Thymus (tissue), 11 donors: ENCODE measurements at regions not wholly inside any gene's neighbourhood (a gene's known extent, or its start where the extent isn't known, plus 50 kb on each side); places are given as distances from the start of the nearest gene placed in this dataset.
A peak's percentile ranks its signal among the peaks of the same experiment; 100 is the strongest.

ENCODE experiments used
- DNase-seq, 9 donors: peaks; one replicate each; pipeline ENCODE4 v3.0.0-alpha.2; 2013; ENCODE audit warnings: low spot score in 9 of 9, low read depth in 6 of 9, missing footprints in 1 of 9
- H3K27ac ChIP-seq, 2 donors: one replicate each; pipeline ENCODE4 v1.5.1; 2013; ENCODE audit warnings: control low read depth in 1 of 2, low read depth in 1 of 2, low read length in 1 of 2, mild to moderate bottlenecking in 1 of 2, moderate library complexity in 1 of 2
- H3K27me3 ChIP-seq, 2 donors: one replicate each; pipeline ENCODE4 v1.5.1; 2013; ENCODE audit warnings: low read length in 1 of 2; ENCODE audit not compliant: control insufficient read depth in 2 of 2, insufficient read depth in 1 of 2
- H3K36me3 ChIP-seq, 2 donors: one replicate each; pipeline ENCODE4 v1.5.1; 2013; ENCODE audit warnings: low read length in 1 of 2, mild to moderate bottlenecking in 1 of 2, moderate library complexity in 1 of 2; ENCODE audit not compliant: control insufficient read depth in 2 of 2, insufficient read depth in 2 of 2
- H3K4me1 ChIP-seq, 2 donors: one replicate each; pipeline ENCODE4 v1.5.1; 2013; ENCODE audit warnings: low read length in 2 of 2; ENCODE audit not compliant: control insufficient read depth in 2 of 2, insufficient read depth in 2 of 2
- H3K4me3 ChIP-seq, 2 donors: one replicate each; pipeline ENCODE4 v1.5.1; 2013; ENCODE audit warnings: low read length in 2 of 2, control low read depth in 1 of 2, mild to moderate bottlenecking in 1 of 2
- H3K9me3 ChIP-seq, 2 donors: one replicate each; pipeline ENCODE4 v1.5.1; 2013; ENCODE audit warnings: low read length in 1 of 2, mild to moderate bottlenecking in 1 of 2; ENCODE audit not compliant: control insufficient read depth in 2 of 2, insufficient read depth in 1 of 2
- WGBS: extraction: QIAGEN DNeasy Blood & Tissue Kit; methylation state at CpG from one replicate; pipeline ENCODE4 v1.1.7; 2013; 5-methylcytosine and 5-hydroxymethylcytosine counted together
- donor health status: healthy.

DNA sequence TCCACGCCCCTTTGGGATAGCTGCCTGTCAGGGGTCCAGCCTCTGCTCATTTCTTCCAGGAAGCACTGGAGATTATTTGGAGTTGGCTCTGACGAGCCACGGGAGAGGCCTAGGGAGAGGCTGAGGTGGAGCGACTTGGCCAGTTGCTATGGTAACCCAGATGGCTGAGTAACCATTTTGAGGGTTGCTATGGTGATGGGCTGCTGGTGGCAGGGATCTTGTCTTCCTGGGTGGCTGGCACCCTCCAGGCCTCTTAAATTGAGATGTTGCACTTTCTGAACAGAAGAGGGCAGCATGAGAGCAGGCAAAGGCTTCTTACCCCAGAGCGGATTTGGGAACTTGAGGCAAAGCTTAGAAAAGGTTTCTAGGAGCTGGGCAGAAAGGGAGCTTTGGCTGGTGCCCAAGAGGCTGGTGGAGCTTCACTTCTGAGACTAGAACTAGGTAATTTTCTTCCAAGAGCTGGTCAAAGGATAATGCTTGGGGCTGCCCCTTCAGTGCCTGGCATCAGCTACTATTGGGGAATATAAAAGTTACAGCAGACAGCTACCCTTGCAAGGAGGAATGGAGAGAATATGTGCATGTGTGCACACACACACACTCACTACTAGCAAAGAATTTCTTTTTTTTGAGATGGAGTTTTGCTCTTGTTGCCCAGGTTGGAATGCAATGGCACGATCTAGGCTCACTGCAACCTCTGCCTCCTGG is 72.5 kb downstream of the NDUFS5 start:
- DNase-seq, result peak in 8 of 9 donors; percentile 55 to 86 (median 66)

DNA sequence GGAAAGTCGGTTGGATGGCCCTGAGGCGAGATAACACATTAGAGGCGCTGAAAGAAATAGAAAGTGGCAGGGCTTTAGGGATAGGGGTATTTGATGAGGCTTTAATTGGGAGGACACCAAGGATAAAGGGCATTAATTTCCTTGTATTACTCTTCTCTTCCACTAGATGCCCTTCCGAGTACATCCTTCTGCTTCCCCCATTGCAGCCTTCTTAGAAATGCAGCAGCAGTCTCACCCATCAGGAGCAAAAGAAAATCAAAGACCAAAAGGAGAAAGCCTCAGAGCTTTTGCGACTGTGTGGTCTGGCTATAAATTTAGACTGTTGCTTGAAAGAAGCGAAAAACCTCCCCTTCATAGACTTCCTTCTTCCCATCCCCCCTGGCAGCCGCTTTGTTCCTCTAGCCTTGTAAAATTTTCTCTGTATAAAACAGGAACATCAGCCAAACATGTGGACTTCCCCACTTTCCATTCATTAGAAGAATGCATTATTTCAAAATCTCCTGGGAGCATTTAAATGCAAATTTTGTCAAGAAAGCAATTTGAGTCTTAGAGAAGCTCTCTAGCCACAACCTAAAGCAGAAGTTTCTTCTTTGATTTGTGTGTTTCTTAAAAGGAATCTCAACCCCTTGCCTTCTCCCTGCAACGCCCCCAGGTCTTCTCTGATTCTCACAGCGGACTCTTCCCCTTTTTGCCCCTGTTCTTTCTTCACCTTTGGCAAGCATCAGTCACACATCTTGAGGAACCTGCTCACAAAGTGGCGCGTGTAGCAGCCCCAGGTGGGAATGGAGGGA is 76.6 kb downstream of the NDUFS5 start:
- 7% methylated on average over 11 of the region's 11 CpGs for WGBS
- Histone ChIP-seq H3K27me3 (peaks cover 5 to 39% of the 10 kb centered on the region in 2 donors), H3K36me3 (no peaks in the 10 kb centered on the region), H3K9me3 (no peaks in the 10 kb centered on the region), H3K4me3 (no peak overlapping the region), H3K27ac (peak overlapping the region; percentile 33 to 55), H3K4me1 (peaks cover 8 to 41% of the 10 kb centered on the region in 2 donors)
- peak in 4 of 9 donors; percentile 42 to 70 (median 43) for DNase-seq

More for the DNA sequence above, 72.5 kb downstream of the NDUFS5 start:
- no peaks in the 10 kb centered on the region for H3K36me3 ChIP-seq
- peaks cover 3 to 24% of the 10 kb centered on the region in 2 donors for H3K4me1 ChIP-seq
- no peak overlapping the region for H3K4me3 ChIP-seq
- WGBS, result 38% methylated on average over 6 of the region's 6 CpGs
- H3K27me3 ChIP-seq, result peaks cover 0 to 8% of the 10 kb centered on the region in 2 donors
- no peak overlapping the region for H3K27ac ChIP-seq
- H3K9me3 ChIP-seq, result no peaks in the 10 kb centered on the region

DNA sequence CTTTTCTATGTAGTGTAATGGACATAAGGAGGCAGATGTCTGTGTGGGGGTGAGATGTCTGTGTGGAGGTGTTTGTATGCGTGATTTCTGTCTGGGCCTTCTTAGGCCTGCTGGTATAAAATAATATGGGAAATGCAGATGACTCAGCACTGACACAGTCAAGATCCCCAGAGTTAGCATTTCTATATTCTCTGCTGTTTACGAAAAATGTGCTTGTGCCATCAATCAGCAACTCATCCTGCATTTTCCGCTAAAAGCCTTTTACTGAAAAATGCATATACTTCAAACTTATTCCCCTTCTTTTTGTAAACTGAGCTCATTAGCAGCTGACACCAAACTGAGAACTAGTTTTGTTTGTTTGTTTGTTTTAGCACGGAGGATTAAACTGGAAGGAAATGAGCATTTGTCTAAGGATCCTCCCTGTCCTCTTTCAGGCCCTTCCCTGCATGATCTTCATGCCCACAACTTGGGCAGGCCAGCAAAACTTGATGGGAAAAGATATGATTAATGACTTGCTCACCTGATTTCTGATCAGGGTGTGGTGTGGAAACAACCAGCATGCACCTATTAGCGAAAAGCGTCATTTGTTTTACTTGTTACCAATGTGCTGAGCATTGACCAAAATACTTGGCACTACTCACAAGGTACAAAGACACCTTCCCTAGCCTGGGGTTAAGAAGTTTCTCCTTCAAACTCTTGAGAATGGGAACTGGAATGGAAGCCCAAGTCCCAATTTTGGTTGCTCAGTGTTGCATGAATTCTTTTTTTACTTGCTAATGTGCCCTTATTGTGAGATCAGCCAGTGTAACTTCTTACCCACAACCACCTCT is 77.4 kb downstream of the NDUFS5 start:
- peak overlapping the region in 1 of 2 donors; percentile 55 for H3K27ac ChIP-seq
- H3K27me3 ChIP-seq, result peaks cover 5 to 39% of the 10 kb centered on the region in 2 donors
- H3K4me3 ChIP-seq, result no peak overlapping the region
- DNase-seq, result no peak
- H3K36me3 ChIP-seq, result no peaks in the 10 kb centered on the region
- H3K9me3 ChIP-seq, result no peaks in the 10 kb centered on the region
- 74% methylated on average over 6 of the region's 6 CpGs for WGBS
- H3K4me1 ChIP-seq, result peaks cover 8 to 36% of the 10 kb centered on the region in 2 donors

DNA sequence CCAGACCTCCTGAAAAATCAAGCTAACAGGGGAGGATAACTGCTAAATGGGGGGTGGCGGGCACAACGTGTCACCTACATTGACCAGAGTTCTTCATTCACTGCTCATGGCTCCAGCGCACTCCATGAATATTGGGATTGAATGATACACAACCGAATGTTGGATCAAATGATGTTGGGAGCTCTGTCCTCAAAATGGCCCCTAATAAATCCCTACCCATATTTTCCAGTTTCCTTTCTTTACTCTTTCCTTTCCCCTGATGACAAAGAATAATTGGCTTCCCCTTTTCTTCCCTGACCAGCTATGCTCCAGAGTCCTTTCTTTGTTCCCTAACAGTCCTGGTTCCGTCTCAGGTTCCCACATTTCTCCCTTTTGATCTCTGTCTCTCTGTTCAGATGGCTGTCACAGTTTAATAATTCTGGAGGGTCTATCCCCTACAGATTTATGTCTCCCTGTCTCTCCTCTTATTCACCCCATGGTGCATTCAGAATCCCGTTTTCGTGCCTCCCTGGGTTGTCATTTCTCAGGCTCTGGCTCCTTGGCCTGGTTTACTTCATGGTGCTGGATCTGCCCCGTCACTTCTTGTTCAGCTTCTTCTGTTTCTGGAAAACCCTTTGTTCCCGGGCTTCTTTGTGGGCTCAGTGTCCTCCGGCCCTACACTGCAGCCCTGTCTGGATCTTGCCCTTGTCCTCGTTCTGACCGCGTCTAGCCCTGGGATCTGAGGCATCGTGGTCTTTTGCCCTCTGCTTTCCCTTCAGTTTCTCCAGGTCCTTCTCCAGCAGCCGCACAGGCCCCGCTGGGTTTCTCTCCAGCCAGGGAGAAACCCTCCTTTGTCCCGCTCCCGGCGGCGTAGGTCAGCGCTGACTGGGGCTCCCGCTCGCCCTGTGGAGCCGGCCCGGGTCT is 78.3 kb downstream of the NDUFS5 start:
- peak overlapping the region in 1 of 2 donors; percentile 66 for H3K4me3 ChIP-seq
- no peaks in the 10 kb centered on the region for H3K36me3 ChIP-seq
- H3K9me3 ChIP-seq, result no peaks in the 10 kb centered on the region
- peak overlapping the region; percentile 43 to 56 for H3K27ac ChIP-seq
- peaks cover 5 to 39% of the 10 kb centered on the region in 2 donors for H3K27me3 ChIP-seq
- no peak for DNase-seq
- H3K4me1 ChIP-seq, result peaks cover 8 to 33% of the 10 kb centered on the region in 2 donors
- 75% methylated on average over 25 of the region's 25 CpGs for WGBS

DNA sequence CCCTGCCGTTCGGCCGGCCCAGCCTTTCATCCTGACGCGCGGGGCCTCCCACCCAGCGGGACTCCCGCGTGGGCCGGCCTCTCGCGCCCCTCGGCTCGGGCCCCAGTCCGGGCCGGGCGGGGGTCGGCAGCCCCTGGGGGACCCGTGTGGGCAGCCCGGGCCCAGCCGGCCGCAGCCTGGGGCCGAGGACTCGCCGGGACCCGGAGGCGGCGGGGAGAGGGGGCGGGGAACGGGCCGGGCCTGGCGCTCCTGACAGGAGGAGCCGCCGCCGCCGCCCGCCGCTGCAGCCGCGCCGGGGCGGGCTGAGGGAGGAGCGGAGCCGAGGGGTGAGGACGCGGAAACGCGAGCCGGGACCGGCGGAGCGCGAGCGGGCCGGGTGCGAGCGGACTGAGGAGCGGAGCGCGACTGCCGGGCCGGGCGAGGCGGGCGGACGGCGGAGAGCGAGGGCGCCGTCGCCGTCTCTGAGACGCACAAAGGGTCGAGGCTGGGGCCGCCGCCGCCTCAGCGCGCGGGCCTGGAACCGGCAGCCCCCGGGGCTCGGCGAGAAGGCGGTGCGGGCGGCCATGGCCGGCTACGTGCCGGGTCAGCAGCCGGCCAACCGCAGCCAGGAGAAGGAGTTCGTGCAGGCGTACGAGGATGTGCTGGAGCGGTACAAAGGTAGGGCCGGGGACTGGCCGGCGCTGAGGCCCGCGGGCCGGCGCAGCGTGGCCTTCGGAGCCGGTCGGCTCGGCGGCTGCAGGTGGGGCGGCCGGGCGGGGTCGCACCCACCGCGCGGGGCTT is 79.1 kb downstream of the NDUFS5 start:
- Histone ChIP-seq H3K27ac (peak overlapping the region in 1 of 2 donors; percentile 82), H3K4me3 (peak overlapping the region; percentile 48 to 66), H3K36me3 (no peaks in the 10 kb centered on the region), H3K27me3 (peaks cover 5 to 39% of the 10 kb centered on the region in 2 donors), H3K9me3 (no peaks in the 10 kb centered on the region), H3K4me1 (peaks cover 8 to 33% of the 10 kb centered on the region in 2 donors)
- 1% methylated on average over 116 of the region's 116 CpGs for WGBS
- DNase-seq, result peak in 2 of 9 donors; percentile 51 to 64

DNA sequence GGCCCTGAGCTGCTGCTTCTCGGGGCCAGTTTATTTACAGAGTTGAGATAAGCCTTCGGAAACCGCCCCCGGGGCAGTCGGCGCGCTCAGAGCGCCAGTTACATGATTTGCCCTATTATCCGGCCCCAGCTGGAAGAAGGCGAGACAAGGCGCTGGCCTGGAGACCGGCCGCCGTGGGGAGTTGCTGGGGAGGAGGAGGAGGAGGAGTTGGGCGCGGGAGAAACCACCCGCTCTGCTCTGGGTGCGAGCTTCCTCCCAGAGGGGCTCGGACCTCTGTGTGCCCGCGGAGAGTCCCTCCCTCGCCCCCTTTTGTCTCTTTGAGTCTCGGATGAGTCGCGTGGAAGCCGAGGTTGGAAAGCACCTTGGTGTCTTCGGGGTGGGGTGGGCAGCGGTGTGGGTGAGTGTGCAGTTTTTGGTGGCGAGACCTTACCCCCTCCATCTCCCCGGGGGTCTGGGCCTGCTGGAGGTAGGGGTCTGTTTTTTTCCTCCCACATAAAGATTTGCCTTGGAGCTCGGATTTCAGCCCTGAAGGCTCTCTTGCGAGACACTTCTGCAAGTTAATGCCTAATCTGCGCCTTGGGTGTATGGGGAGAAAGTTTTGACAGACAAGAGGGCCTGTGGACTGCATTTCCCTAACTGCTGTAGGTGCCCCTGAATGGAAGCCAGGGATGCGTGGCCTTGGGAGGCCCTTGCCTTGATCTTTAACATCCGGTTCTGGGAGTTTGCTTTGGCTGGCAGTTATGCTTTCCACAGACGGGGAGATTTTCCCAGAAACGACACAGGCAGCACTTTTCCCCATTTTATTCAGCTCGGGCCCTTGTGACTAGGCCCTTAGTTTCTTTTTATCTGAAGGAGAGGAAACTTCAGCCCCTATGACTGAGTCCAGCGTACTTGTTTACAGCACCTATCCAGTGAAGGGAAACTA is 80.0 kb downstream of the NDUFS5 start:
- H3K27me3 ChIP-seq, result peaks cover 5 to 39% of the 10 kb centered on the region in 2 donors
- DNase-seq, result peak in 1 of 9 donors; percentile 45
- peak overlapping the region; percentile 63 to 82 for H3K27ac ChIP-seq
- 10% methylated on average over 39 of the region's 39 CpGs for WGBS
- H3K9me3 ChIP-seq, result no peaks in the 10 kb centered on the region
- no peaks in the 10 kb centered on the region for H3K36me3 ChIP-seq
- peak overlapping the region; percentile 48 to 66 for H3K4me3 ChIP-seq
- H3K4me1 ChIP-seq, result peaks cover 8 to 33% of the 10 kb centered on the region in 2 donors

DNA sequence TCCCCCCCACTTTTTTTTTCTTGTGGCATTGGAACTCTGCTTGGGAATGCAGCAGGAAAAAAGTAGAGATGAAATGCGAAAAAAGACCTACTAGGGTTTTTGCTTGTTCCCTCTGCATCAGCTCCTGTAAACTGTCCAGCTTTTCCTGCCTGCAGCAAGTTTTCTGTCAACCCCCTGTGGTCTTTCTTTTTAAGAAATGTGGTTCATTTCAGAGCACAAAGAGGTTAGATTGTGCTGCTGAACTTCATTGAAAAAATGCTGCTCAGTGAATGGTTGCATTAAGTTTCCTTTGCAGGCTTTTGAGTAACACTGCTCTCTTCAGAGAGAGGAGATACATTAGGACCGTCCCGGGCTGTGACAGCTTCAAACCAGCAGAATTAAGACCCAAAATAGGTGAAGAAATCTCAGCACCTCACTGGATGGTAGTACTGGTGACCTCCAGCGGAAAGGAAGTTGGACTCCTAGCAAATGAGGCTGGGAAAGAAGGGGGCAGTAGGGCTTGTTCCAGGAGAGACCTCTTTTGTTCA is 80.7 kb downstream of the NDUFS5 start:
- peak overlapping the region in 1 of 2 donors; percentile 60 for H3K27ac ChIP-seq
- no peaks in the 10 kb centered on the region for H3K36me3 ChIP-seq
- H3K4me1 ChIP-seq, result peaks cover 8 to 33% of the 10 kb centered on the region in 2 donors
- WGBS, result 96% methylated on average over 4 of the region's 4 CpGs
- H3K4me3 ChIP-seq, result no peak overlapping the region
- H3K27me3 ChIP-seq, result peaks cover 5 to 39% of the 10 kb centered on the region in 2 donors
- H3K9me3 ChIP-seq, result no peaks in the 10 kb centered on the region
- DNase-seq, result no peak
